Testis (tissue), 2 donors: ENCODE measurements at regions not wholly inside any gene's neighbourhood (a gene's known extent, or its start where the extent isn't known, plus 50 kb on each side); places are given as distances from the start of the nearest gene placed in this dataset.

Experiments
- CTCF ChIP-seq, 3 experiments: fragments of 450-650 bp in 2 of 3; fragments of 200-600 bp in 1 of 3; sonication (generic) in 1 of 3; IDR thresholded peaks; one replicate each; pipeline ENCODE4 v1.5.1; 2016 to 2019; ENCODE audit warnings: antibody characterized with exemption in 3 of 3, mild to moderate bottlenecking in 2 of 3, moderate library complexity in 1 of 3
- POLR2A ChIP-seq: fragments of 450-650 bp; IDR thresholded peaks from one replicate; pipeline ENCODE4 v1.6.1; 2017; ENCODE audit warnings: antibody characterized with exemption, mild to moderate bottlenecking, moderate library complexity

GRCh38 chr9:73046769-73047168, 93.9 kb upstream of the ALDH1A1 start:
- TF ChIP-seq CTCF (IDR thresholded peaks at IDR 0.05) (no peak), POLR2A (no peak)
